ENCODE measurements at regions not wholly inside any gene's neighbourhood (a gene's known extent, or its start where the extent isn't known, plus 50 kb on each side); places are given as distances from the start of the nearest gene placed in this dataset.

GRCh38 chr2:175439416-175439815 lies 257.9 kb upstream of the ATP5MC3 start:
- ChIA-PET CTCF (no interaction called here), POLR2A (no interaction called here)
- H3K36me3 ChIP-seq (ENCODE audit: control insufficient read depth, insufficient read depth, low read length), result no peaks in the 10 kb centered on the region
- H3K27me3 ChIP-seq (replicated peaks; ENCODE audit: control insufficient read depth, insufficient read depth, low read length), result no peaks in the 10 kb centered on the region
- BruUV-seq (replicated peaks), result no TSS peak
- intact Hi-C loops (cut with micrococcal nuclease; ENCODE audit: unreplicated experiment), result no loop called here
- Mint-ChIP-seq H3K36me3 (ENCODE audit: insufficient read depth, unreplicated experiment) (no peaks in the 10 kb centered on the region), H3K27me3 (ENCODE audit: insufficient read depth, unreplicated experiment) (peaks cover 15% of the 10 kb centered on the region), H3K4me1 (ENCODE audit: low read depth, unreplicated experiment) (no peaks in the 10 kb centered on the region), H3K9me3 (ENCODE audit: unreplicated experiment) (no peaks in the 10 kb centered on the region), H3K4me3 (ENCODE audit: unreplicated experiment) (no peak overlapping the region), H3K27ac (ENCODE audit: unreplicated experiment) (no peak overlapping the region)
- TF ChIP-seq CTCF (IDR thresholded peaks at IDR 0.05; ENCODE audit: insufficient read depth in 1 of 2, low read depth in 1 of 2, low read length in 1 of 2, severe bottlenecking in 1 of 2, unreplicated experiment in 1 of 2), result no peak
- no peaks in the 10 kb centered on the region for H3K9me3 ChIP-seq
- H3K4me3 ChIP-seq (ENCODE audit: low read depth, low read length), result no peak overlapping the region
- peak in 1 of 2 experiments; percentile 11 for DNase-seq
- H3K4me1 ChIP-seq, result no peaks in the 10 kb centered on the region

GRCh38 chr2:175437167-175437566 lies 255.7 kb upstream of the ATP5MC3 start:
- no peak overlapping the region for H3K4me3 ChIP-seq (ENCODE audit: low read depth, low read length)
- BruUV-seq (replicated peaks), result no TSS peak
- no peaks in the 10 kb centered on the region for H3K9me3 ChIP-seq
- H3K4me3 Mint-ChIP-seq (ENCODE audit: unreplicated experiment), result no peak overlapping the region
- no peaks in the 10 kb centered on the region for H3K36me3 ChIP-seq (ENCODE audit: control insufficient read depth, insufficient read depth, low read length)
- no peaks in the 10 kb centered on the region for H3K36me3 Mint-ChIP-seq (ENCODE audit: insufficient read depth, unreplicated experiment)
- H3K9me3 Mint-ChIP-seq (ENCODE audit: unreplicated experiment), result no peaks in the 10 kb centered on the region
- no peaks in the 10 kb centered on the region for H3K4me1 ChIP-seq
- peaks cover 7% of the 10 kb centered on the region for H3K27me3 Mint-ChIP-seq (ENCODE audit: insufficient read depth, unreplicated experiment)
- no peaks in the 10 kb centered on the region for H3K4me1 Mint-ChIP-seq (ENCODE audit: low read depth, unreplicated experiment)
- ChIA-PET CTCF (no interaction called here), POLR2A (no interaction called here)
- no peaks in the 10 kb centered on the region for H3K27me3 ChIP-seq (replicated peaks; ENCODE audit: control insufficient read depth, insufficient read depth, low read length)
- intact Hi-C loops (cut with micrococcal nuclease; ENCODE audit: unreplicated experiment), result no loop called here
- DNase-seq, result no peak
- no peak for TF ChIP-seq CTCF (IDR thresholded peaks at IDR 0.05; ENCODE audit: insufficient read depth in 1 of 2, low read depth in 1 of 2, low read length in 1 of 2, severe bottlenecking in 1 of 2, unreplicated experiment in 1 of 2)
- no peak overlapping the region for H3K27ac Mint-ChIP-seq (ENCODE audit: unreplicated experiment)

- no peaks in the 10 kb centered on the region for H3K4me1 ChIP-seq
- POLR2A ChIA-PET, result no interaction called here
- H3K27ac Mint-ChIP-seq (ENCODE audit: unreplicated experiment), result no peak overlapping the region
- no peak overlapping the region for H3K4me3 Mint-ChIP-seq (ENCODE audit: unreplicated experiment)
- CTCF ChIA-PET, result no interaction called here
- peaks cover 6% of the 10 kb centered on the region for H3K27me3 Mint-ChIP-seq (ENCODE audit: insufficient read depth, unreplicated experiment)
- no peaks in the 10 kb centered on the region for H3K9me3 Mint-ChIP-seq (ENCODE audit: unreplicated experiment)
- no peaks in the 10 kb centered on the region for H3K9me3 ChIP-seq
- no peaks in the 10 kb centered on the region for H3K4me1 Mint-ChIP-seq (ENCODE audit: low read depth, unreplicated experiment)
- intact Hi-C loops (cut with micrococcal nuclease; ENCODE audit: unreplicated experiment), result no loop called here
- no peak for DNase-seq
- H3K36me3 ChIP-seq (ENCODE audit: control insufficient read depth, insufficient read depth, low read length), result no peaks in the 10 kb centered on the region
- H3K4me3 ChIP-seq (ENCODE audit: low read depth, low read length), result no peak overlapping the region
- no TSS peak for BruUV-seq (replicated peaks)
- no peaks in the 10 kb centered on the region for H3K27me3 ChIP-seq (replicated peaks; ENCODE audit: control insufficient read depth, insufficient read depth, low read length)
- no peak for TF ChIP-seq CTCF (IDR thresholded peaks at IDR 0.05; ENCODE audit: insufficient read depth in 1 of 2, low read depth in 1 of 2, low read length in 1 of 2, severe bottlenecking in 1 of 2, unreplicated experiment in 1 of 2)
- no peaks in the 10 kb centered on the region for H3K36me3 Mint-ChIP-seq (ENCODE audit: insufficient read depth, unreplicated experiment)
Observed at GRCh38 chr2:175436076-175436475, 254.6 kb upstream of the ATP5MC3 start.

Data from Caco-2 (cell line).